BE2C (cell line): ENCODE measurements at regions not wholly inside any gene's neighbourhood (a gene's known extent, or its start where the extent isn't known, plus 50 kb on each side); places are given as distances from the start of the nearest gene placed in this dataset.

ENCODE experiments used
- DNase-seq: peaks from one replicate; pipeline ENCODE4 v3.0.0-alpha.2; 2020
- H3K27me3 ChIP-seq: fragments of 250-450 bp; sonication (Bioruptor Pico); 2 replicates; pipeline ENCODE4 v1.5.1; 2020; ENCODE audit warnings: mild to moderate bottlenecking
- H3K36me3 ChIP-seq: fragments of 250-450 bp; sonication (Bioruptor Pico); 2 replicates; pipeline ENCODE4 v1.5.1; 2020; ENCODE audit warnings: mild to moderate bottlenecking
- H3K4me1 ChIP-seq: fragments of 250-450 bp; sonication (Bioruptor Pico); 2 replicates; pipeline ENCODE4 v1.5.1; 2020
- H3K4me3 ChIP-seq: 2 replicates; pipeline ENCODE4 v1.5.1; 2011; ENCODE audit warnings: low read depth, low read length
- H3K9me3 ChIP-seq: fragments of 250-450 bp; sonication (Bioruptor Pico); 2 replicates; pipeline ENCODE4 v1.5.1; 2020
- CTCF ChIP-seq: IDR thresholded peaks from 2 replicates; pipeline ENCODE4 v1.5.1; 2012; ENCODE audit warnings: mild to moderate bottlenecking, low read depth, low read length

DNA sequence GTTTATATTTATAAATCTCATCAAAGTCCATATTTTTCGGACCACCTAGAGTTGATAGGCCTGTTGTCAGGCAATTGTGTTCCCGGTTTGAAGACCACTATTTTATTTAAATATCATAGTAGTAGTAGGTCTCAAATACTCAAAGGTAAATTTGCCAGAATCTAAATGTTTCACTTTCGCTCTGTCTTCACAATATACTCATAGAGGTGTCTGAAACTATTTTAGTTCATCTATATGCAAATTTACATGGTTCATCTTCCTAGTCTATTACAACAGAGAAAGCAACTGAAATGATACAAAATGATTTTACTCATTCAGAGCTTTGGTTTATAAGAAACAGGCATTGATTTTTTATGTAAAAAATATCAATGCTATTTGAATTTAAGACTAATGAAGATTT is 1897.5 kb downstream of the EFNA5 start:
- Histone ChIP-seq H3K9me3 (no peaks in the 10 kb centered on the region), H3K4me1 (no peaks in the 10 kb centered on the region), H3K27me3 (no peaks in the 10 kb centered on the region), H3K4me3 (no peak overlapping the region), H3K36me3 (no peaks in the 10 kb centered on the region)
- no peak for TF ChIP-seq CTCF
- DNase-seq = no peak

- TF ChIP-seq CTCF = no peak
- no peak overlapping the region for H3K4me3 ChIP-seq
- H3K27me3 ChIP-seq = no peaks in the 10 kb centered on the region
- H3K36me3 ChIP-seq = no peaks in the 10 kb centered on the region
- H3K4me1 ChIP-seq = no peaks in the 10 kb centered on the region
- no peaks in the 10 kb centered on the region for H3K9me3 ChIP-seq
- DNase-seq = no peak
These were observed 1903.5 kb downstream of the EFNA5 start for GRCh38 chr5:105767267-105767666.

GRCh38 chr5:105762728-105763127 is 1908.0 kb downstream of the EFNA5 start:
- no peak for TF ChIP-seq CTCF
- no peaks in the 10 kb centered on the region for H3K27me3 ChIP-seq
- no peaks in the 10 kb centered on the region for H3K9me3 ChIP-seq
- DNase-seq = no peak
- H3K4me3 ChIP-seq = no peak overlapping the region
- no peaks in the 10 kb centered on the region for H3K36me3 ChIP-seq
- H3K4me1 ChIP-seq = no peaks in the 10 kb centered on the region

GRCh38 chr5:105754056-105754455 is 1916.7 kb downstream of the EFNA5 start:
- Histone ChIP-seq H3K27me3 (no peaks in the 10 kb centered on the region), H3K36me3 (no peaks in the 10 kb centered on the region), H3K4me1 (no peaks in the 10 kb centered on the region), H3K4me3 (no peak overlapping the region), H3K9me3 (no peaks in the 10 kb centered on the region)
- no peak for DNase-seq
- TF ChIP-seq CTCF = no peak

DNA sequence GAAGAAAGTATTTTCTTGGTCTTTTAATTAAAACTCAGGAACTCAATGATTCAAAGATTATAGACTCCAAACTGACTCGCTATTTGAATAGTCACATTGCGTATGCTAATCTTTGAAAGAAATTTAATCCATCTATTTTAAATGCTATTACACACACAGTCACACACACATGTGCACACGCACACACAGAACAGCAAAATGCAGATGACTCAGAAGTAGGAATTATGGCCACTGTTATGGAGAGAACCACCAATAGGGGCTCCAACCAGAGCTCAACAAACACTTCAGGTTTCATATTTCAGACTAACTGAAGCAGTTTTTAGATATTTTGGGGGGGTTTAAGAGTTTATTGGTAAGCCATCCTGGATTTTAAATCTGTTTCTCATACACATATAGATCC is 1917.9 kb downstream of the EFNA5 start:
- Histone ChIP-seq H3K27me3 (no peaks in the 10 kb centered on the region), H3K36me3 (no peaks in the 10 kb centered on the region), H3K4me3 (no peak overlapping the region), H3K9me3 (no peaks in the 10 kb centered on the region), H3K4me1 (no peaks in the 10 kb centered on the region)
- no peak for TF ChIP-seq CTCF
- no peak for DNase-seq

GRCh38 chr5:105751908-105752307 is 1918.8 kb downstream of the EFNA5 start:
- Histone ChIP-seq H3K27me3 (no peaks in the 10 kb centered on the region), H3K4me3 (no peak overlapping the region), H3K9me3 (no peaks in the 10 kb centered on the region), H3K4me1 (no peaks in the 10 kb centered on the region), H3K36me3 (no peaks in the 10 kb centered on the region)
- no peak for DNase-seq
- no peak for TF ChIP-seq CTCF
